IPS-NIHi7 (cell line): ENCODE measurements at regions not wholly inside any gene's neighbourhood (a gene's known extent, or its start where the extent isn't known, plus 50 kb on each side); places are given as distances from the start of the nearest gene placed in this dataset.
"Not testable (repeated sequence)": the region's sequence is repeated elsewhere in the genome, so short reads cannot be mapped to it uniquely, and the experiment has no call there.

Experiments used
- DNase-seq: peaks from one replicate; pipeline ENCODE4 v3.0.0; 2012; ENCODE audit warnings: mixed read lengths; ENCODE audit errors: extremely low spot score

- not testable (repeated sequence) for DNase-seq
Observed at GRCh38 chr5:21341203-21341947, 1353.4 kb upstream of the CDH18 start.

- DNase-seq = not testable (repeated sequence)
Observed at GRCh38 chr5:21340233-21340632, 1352.2 kb upstream of the CDH18 start.

- not testable (repeated sequence) for DNase-seq
Observed at GRCh38 chr5:21336478-21336877, 1348.5 kb upstream of the CDH18 start.

- DNase-seq = not testable (repeated sequence)
Observed at GRCh38 chr5:21315376-21315775, 1327.4 kb upstream of the CDH18 start.

GRCh38 chr5:21301205-21301604, 1313.2 kb upstream of the CDH18 start:
- not testable (repeated sequence) for DNase-seq

GRCh38 chr5:21274361-21274760, 1286.4 kb upstream of the CDH18 start:
- DNase-seq = not testable (repeated sequence)

GRCh38 chr5:21263361-21263760, 1275.4 kb upstream of the CDH18 start:
- DNase-seq = no peak

- DNase-seq = no peak
Observed at GRCh38 chr5:21254161-21254560, 1266.2 kb upstream of the CDH18 start.

- DNase-seq = no peak
Observed at GRCh38 chr5:21244982-21245381, 1257.0 kb upstream of the CDH18 start.

GRCh38 chr5:21238786-21239185, 1250.8 kb upstream of the CDH18 start:
- no peak for DNase-seq

- no peak for DNase-seq
Observed at GRCh38 chr5:21237461-21237860, 1249.5 kb upstream of the CDH18 start.

- no peak for DNase-seq
Observed at GRCh38 chr5:21236971-21237427, 1249.0 kb upstream of the CDH18 start.

GRCh38 chr5:21236104-21236503, 1248.1 kb upstream of the CDH18 start:
- DNase-seq = no peak

- DNase-seq = no peak
Observed at GRCh38 chr5:21225223-21226064, 1237.4 kb upstream of the CDH18 start.

GRCh38 chr5:21221616-21222015, 1233.6 kb upstream of the CDH18 start:
- no peak for DNase-seq

- no peak for DNase-seq
Observed at GRCh38 chr5:21219966-21220365, 1232.0 kb upstream of the CDH18 start.

GRCh38 chr5:21219251-21219650, 1231.3 kb upstream of the CDH18 start:
- no peak for DNase-seq

- DNase-seq = no peak
Observed at GRCh38 chr5:21212026-21212425, 1224.0 kb upstream of the CDH18 start.

- DNase-seq = no peak
Observed at GRCh38 chr5:21209409-21209808, 1221.4 kb upstream of the CDH18 start.

- DNase-seq = no peak
Observed at GRCh38 chr5:21199087-21199486, 1211.1 kb upstream of the CDH18 start.

GRCh38 chr5:21195145-21195544, 1207.1 kb upstream of the CDH18 start:
- no peak for DNase-seq

- DNase-seq = no peak
Observed at GRCh38 chr5:21185536-21185935, 1197.5 kb upstream of the CDH18 start.

- no peak for DNase-seq
Observed at GRCh38 chr5:21184581-21184980, 1196.6 kb upstream of the CDH18 start.
